CD4-positive, alpha-beta T cell (primary cell): ENCODE measurements at regions not wholly inside any gene's neighbourhood (a gene's known extent, or its start where the extent isn't known, plus 50 kb on each side); places are given as distances from the start of the nearest gene placed in this dataset.

Source experiments
- ATAC-seq: fragments of 200-7000 bp; cut with Tn5 transposase; one replicate; pipeline ENCODE4 v1.10.0; 2022; ENCODE audit warnings: mild to moderate bottlenecking; ENCODE audit not compliant: poor library complexity
- CTCF ChIA-PET: fragments of 350-600 bp; sonication (Branson Sonifier 250); formaldehyde crosslinking; loops from one replicate; lab custom pipeline; 2021; ENCODE audit warnings: antibody characterized with exemption, inconsistent platforms; lab: Charles Lee
- POLR2A ChIA-PET: fragments of 350-600 bp; sonication (Branson Sonifier 250); formaldehyde crosslinking; loops from one replicate; lab custom pipeline; 2021; ENCODE audit warnings: antibody characterized with exemption, inconsistent platforms; lab: Charles Lee
- DNase-seq, 14 experiments: peaks; one replicate each; pipeline ENCODE4 v3.0.0-alpha.2; 2013 to 2020; ENCODE audit warnings: mixed read lengths in 2 of 14
- H3K27ac ChIP-seq, 2 donors: one replicate each; pipeline versions ENCODE4 v1.5.1 to v1.7.0; 2013; ENCODE audit warnings: low read length in 2 of 2, low read depth in 1 of 2, mild to moderate bottlenecking in 1 of 2
- H3K27me3 ChIP-seq, 2 experiments: 1 replicate in 1 of 2; 2 replicates in 1 of 2; pipeline versions ENCODE4 v1.6.1 to v1.7.0; 2013; ENCODE audit warnings: low read length in 2 of 2, control low read depth in 1 of 2, mild to moderate bottlenecking in 1 of 2, moderate library complexity in 1 of 2; ENCODE audit not compliant: insufficient read depth in 2 of 2, control insufficient read depth in 1 of 2
- H3K36me3 ChIP-seq: one replicate; pipeline ENCODE4 v1.6.1; 2013; ENCODE audit warnings: low read length, control low read depth; ENCODE audit not compliant: insufficient read depth
- H3K4me1 ChIP-seq: one replicate; pipeline ENCODE4 v1.6.1; 2013; ENCODE audit warnings: low read length, control low read depth; ENCODE audit not compliant: insufficient read depth
- H3K4me3 ChIP-seq: one replicate; pipeline ENCODE4 v1.5.1; 2013; ENCODE audit warnings: mild to moderate bottlenecking, low read length, moderate library complexity
- H3K9me3 ChIP-seq, 2 experiments: 1 replicate in 1 of 2; 2 replicates in 1 of 2; pipeline versions ENCODE4 v1.6.1 to v1.7.0; 2013; ENCODE audit warnings: low read length in 2 of 2, mild to moderate bottlenecking in 2 of 2, control low read depth in 1 of 2, moderate library complexity in 1 of 2; ENCODE audit not compliant: control insufficient read depth in 1 of 2, insufficient read depth in 1 of 2
- H3K27ac Mint-ChIP-seq: one replicate; pipeline ENCODE4 v1.8.0; 2020; ENCODE audit warnings: mixed read lengths
- H3K27me3 Mint-ChIP-seq: one replicate; pipeline ENCODE4 v1.8.0; 2021; ENCODE audit warnings: mixed read lengths
- H3K36me3 Mint-ChIP-seq: one replicate; pipeline ENCODE4 v1.8.0; 2021; ENCODE audit warnings: low read depth, mixed read lengths
- H3K4me1 Mint-ChIP-seq: one replicate; pipeline ENCODE4 v1.8.0; 2021; ENCODE audit warnings: low read depth, mixed read lengths
- H3K4me3 Mint-ChIP-seq: one replicate; pipeline ENCODE4 v1.8.0; 2020; ENCODE audit warnings: mild to moderate bottlenecking, mixed read lengths
- H3K9me3 Mint-ChIP-seq: one replicate; pipeline ENCODE4 v1.8.0; 2020; ENCODE audit warnings: mixed read lengths
- CTCF ChIP-seq: fragments of 200-600 bp; IDR thresholded peaks from one replicate; pipeline ENCODE4 v1.8.0; 2022; ENCODE audit warnings: antibody characterized with exemption, mild to moderate bottlenecking
- intact Hi-C, 2 experiments: fragments of 100-400 bp; cut with DNase I in 1 of 2; cut with micrococcal nuclease in 1 of 2; formaldehyde crosslinking; loops; one replicate each; pipeline versions ENCODE4 v1.15.1 to v1.9.0; 2023 to 2025; cut with DNase I, micrococcal nuclease

DNA sequence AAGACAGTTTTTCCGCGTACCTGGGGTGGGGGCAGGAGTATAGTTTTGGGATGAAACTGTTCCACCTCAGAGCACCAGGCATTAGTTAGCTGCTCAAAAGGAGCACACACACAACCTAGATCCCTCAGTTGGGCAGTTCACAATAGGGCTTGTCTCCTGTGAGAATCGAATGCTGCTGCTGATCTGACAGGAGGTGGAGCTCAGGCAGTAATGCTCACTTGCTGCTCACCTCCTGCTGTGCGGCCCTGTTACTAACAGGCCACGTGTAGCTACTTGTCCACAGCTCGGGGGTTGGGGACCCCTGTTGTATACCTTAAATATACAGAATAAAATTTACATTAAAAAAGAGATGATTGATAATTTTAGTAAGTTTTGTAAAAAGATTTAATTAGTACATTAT is 191.5 kb downstream of the SLC7A11 start:
- H3K9me3 Mint-ChIP-seq, result no peaks in the 10 kb centered on the region
- H3K27ac Mint-ChIP-seq, result no peak overlapping the region
- no peaks in the 10 kb centered on the region for H3K4me1 Mint-ChIP-seq
- CTCF ChIA-PET, result no interaction called here
- ATAC-seq (no peak), DNase-seq (no peak)
- no peak overlapping the region for H3K4me3 Mint-ChIP-seq
- TF ChIP-seq CTCF, result no peak
- Histone ChIP-seq H3K9me3 (peaks cover 0 to 8% of the 10 kb centered on the region in 2 experiments), H3K27me3 (no peaks in the 10 kb centered on the region), H3K4me1 (no peaks in the 10 kb centered on the region), H3K27ac (no peak overlapping the region), H3K4me3 (no peak overlapping the region), H3K36me3 (no peaks in the 10 kb centered on the region)
- no peaks in the 10 kb centered on the region for H3K36me3 Mint-ChIP-seq
- no peaks in the 10 kb centered on the region for H3K27me3 Mint-ChIP-seq
- POLR2A ChIA-PET, result no interaction called here
- intact Hi-C loops, result no loop called here

GRCh38 chr4:138049355-138049754 is 192.8 kb downstream of the SLC7A11 start:
- no peak overlapping the region for H3K4me3 ChIP-seq
- H3K27me3 ChIP-seq, result no peaks in the 10 kb centered on the region
- Mint-ChIP-seq H3K27me3 (no peaks in the 10 kb centered on the region), H3K36me3 (no peaks in the 10 kb centered on the region), H3K9me3 (no peaks in the 10 kb centered on the region), H3K4me3 (no peak overlapping the region), H3K4me1 (no peaks in the 10 kb centered on the region), H3K27ac (no peak overlapping the region)
- CTCF ChIA-PET, result no interaction called here
- H3K36me3 ChIP-seq, result no peaks in the 10 kb centered on the region
- H3K9me3 ChIP-seq, result peaks cover 0 to 8% of the 10 kb centered on the region in 2 experiments
- no peak for TF ChIP-seq CTCF
- POLR2A ChIA-PET, result no interaction called here
- no peaks in the 10 kb centered on the region for H3K4me1 ChIP-seq
- intact Hi-C loops, result no loop called here
- DNase-seq (no peak), ATAC-seq (no peak)
- no peak overlapping the region for H3K27ac ChIP-seq

- ChIA-PET CTCF (no interaction called here), POLR2A (no interaction called here)
- no peaks in the 10 kb centered on the region for H3K27me3 Mint-ChIP-seq
- intact Hi-C loops, result no loop called here
- no peak overlapping the region for H3K4me3 Mint-ChIP-seq
- ATAC-seq (no peak), DNase-seq (no peak)
- H3K9me3 Mint-ChIP-seq, result no peaks in the 10 kb centered on the region
- TF ChIP-seq CTCF, result no peak
- H3K36me3 Mint-ChIP-seq, result no peaks in the 10 kb centered on the region
- Histone ChIP-seq H3K36me3 (no peaks in the 10 kb centered on the region), H3K4me1 (no peaks in the 10 kb centered on the region), H3K4me3 (no peak overlapping the region), H3K27me3 (no peaks in the 10 kb centered on the region), H3K27ac (no peak overlapping the region), H3K9me3 (no peaks in the 10 kb centered on the region)
- no peak overlapping the region for H3K27ac Mint-ChIP-seq
- no peaks in the 10 kb centered on the region for H3K4me1 Mint-ChIP-seq
Observed at GRCh38 chr4:138047290-138047689, 194.9 kb downstream of the SLC7A11 start.
